ENCODE measurements at regions not wholly inside any gene's neighbourhood (a gene's known extent, or its start where the extent isn't known, plus 50 kb on each side); places are given as distances from the start of the nearest gene placed in this dataset.

DNA sequence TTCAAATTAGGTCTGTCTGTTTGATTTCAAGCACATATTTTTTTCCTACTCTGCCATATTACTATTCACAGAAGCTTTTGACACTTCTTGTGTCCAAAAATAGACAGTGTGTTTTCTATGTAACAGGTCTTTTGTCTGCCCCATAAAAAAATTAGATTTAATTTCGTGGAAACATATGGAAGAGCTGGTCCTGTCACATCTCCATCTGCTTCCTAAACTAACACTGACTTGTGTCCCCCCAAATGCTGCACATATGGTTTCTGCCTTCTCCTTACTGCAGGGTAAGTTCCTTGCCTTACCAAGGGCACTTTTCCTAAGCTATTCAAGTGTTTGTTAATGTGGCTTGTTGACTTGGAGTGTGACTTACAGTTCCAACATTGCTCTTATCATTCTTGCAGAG, 340.7 kb upstream of the ARX start:
- POLR2A ChIA-PET: no interaction called here

DNA sequence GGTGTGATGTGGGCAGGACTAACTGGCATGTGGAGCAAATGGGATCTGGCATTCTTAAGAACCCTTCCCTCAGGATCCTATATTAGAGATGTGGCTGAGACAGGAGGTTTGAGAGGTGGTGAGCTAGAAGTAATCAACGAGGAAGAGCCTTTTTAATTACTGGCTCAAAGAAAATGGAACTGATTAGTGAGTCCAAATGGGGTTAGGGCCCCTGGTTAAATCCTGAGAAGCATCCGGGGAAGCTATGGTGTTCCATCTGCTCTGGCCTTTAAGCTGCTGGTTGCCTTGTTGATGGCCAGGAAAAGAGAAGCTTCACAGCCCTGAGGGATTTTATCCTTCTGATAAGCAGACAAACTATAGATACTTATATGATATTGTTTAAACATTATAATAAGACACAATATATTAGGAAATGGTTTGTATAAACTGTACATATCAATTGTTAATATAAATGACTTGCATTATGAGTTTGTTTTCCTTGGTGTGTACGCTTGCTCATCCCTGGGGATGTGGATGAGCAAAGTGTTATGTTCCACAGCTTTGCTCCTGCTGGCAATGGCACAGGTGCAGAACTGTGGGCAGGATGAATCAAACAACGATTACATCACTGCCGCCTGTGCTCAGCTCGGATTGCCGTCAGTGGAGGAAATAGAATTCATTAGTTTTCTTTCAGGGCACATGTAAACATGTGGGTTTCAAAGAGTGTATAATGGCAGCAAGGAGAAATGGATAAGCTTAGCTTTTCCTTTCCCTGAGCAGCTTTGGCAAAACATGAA, 328.6 kb upstream of the ARX start:
- ChIA-PET CTCF (no interaction called here), POLR2A (no interaction called here)
- DNase-seq (ENCODE audit: extremely low spot score): no peak
- TF ChIP-seq SUZ12 (IDR thresholded peaks at IDR 0.05) (no peak), BHLHE40 (IDR thresholded peaks at IDR 0.05; ENCODE audit: borderline replicate concordance) (no peak), TARDBP (IDR thresholded peaks at IDR 0.05) (no peak), FOXA1 (IDR thresholded peaks at IDR 0.05) (no peak), HDGF (IDR thresholded peaks at IDR 0.05; ENCODE audit: borderline replicate concordance) (no peak), ARNT (IDR thresholded peaks at IDR 0.05) (no peak), ELF4 (IDR thresholded peaks at IDR 0.05) (no peak), NFRKB (IDR thresholded peaks at IDR 0.05) (no peak), SP1 (IDR thresholded peaks at IDR 0.05) (no peak), L3MBTL2 (conservative IDR thresholded peaks at IDR 0.05) (no peak), LEF1 (IDR thresholded peaks at IDR 0.05; ENCODE audit: borderline replicate concordance) (no peak), CTBP1 (IDR thresholded peaks at IDR 0.05; ENCODE audit: borderline replicate concordance) (no peak), ZNF384 (IDR thresholded peaks at IDR 0.05) (no peak), FOXM1 (IDR thresholded peaks at IDR 0.05; ENCODE audit: borderline replicate concordance) (no peak), FOXK2 (IDR thresholded peaks at IDR 0.05) (no peak)
- TF ChIP-seq, protein P1, sequence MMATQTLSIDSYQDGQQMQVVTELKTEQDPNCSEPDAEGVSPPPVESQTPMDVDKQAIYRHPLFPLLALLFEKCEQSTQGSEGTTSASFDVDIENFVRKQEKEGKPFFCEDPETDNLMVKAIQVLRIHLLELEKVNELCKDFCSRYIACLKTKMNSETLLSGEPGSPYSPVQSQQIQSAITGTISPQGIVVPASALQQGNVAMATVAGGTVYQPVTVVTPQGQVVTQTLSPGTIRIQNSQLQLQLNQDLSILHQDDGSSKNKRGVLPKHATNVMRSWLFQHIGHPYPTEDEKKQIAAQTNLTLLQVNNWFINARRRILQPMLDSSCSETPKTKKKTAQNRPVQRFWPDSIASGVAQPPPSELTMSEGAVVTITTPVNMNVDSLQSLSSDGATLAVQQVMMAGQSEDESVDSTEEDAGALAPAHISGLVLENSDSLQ (IDR thresholded peaks at IDR 0.05): no peak

More for the DNA sequence above, 340.7 kb upstream of the ARX start:
- DNase-seq (ENCODE audit: extremely low spot score): no peak
- CTCF ChIA-PET: interaction anchor here (0.6 kb wide), 1 partner anchor 203 kb away, joined by 3 read pairs; no protein-coding TSS in a partner anchor
- TF ChIP-seq ZNF384 (IDR thresholded peaks at IDR 0.05) (no peak), L3MBTL2 (conservative IDR thresholded peaks at IDR 0.05) (no peak), HDGF (IDR thresholded peaks at IDR 0.05; ENCODE audit: borderline replicate concordance) (no peak), TARDBP (IDR thresholded peaks at IDR 0.05) (no peak), BHLHE40 (IDR thresholded peaks at IDR 0.05; ENCODE audit: borderline replicate concordance) (no peak), ARNT (IDR thresholded peaks at IDR 0.05) (no peak), FOXM1 (IDR thresholded peaks at IDR 0.05; ENCODE audit: borderline replicate concordance) (no peak), ELF4 (IDR thresholded peaks at IDR 0.05) (no peak), FOXA1 (IDR thresholded peaks at IDR 0.05) (no peak), SUZ12 (IDR thresholded peaks at IDR 0.05) (no peak), LEF1 (IDR thresholded peaks at IDR 0.05; ENCODE audit: borderline replicate concordance) (no peak), SP1 (IDR thresholded peaks at IDR 0.05) (no peak), FOXK2 (IDR thresholded peaks at IDR 0.05) (no peak)
- TF ChIP-seq, protein P1 (IDR thresholded peaks at IDR 0.05): no peak

GRCh38 chrX:25343060-25343459, 327.3 kb upstream of the ARX start:
- TF ChIP-seq LEF1 (IDR thresholded peaks at IDR 0.05; ENCODE audit: borderline replicate concordance) (no peak), FOXA1 (IDR thresholded peaks at IDR 0.05) (no peak), CTBP1 (IDR thresholded peaks at IDR 0.05; ENCODE audit: borderline replicate concordance) (no peak), ARNT (IDR thresholded peaks at IDR 0.05) (no peak), FOXK2 (IDR thresholded peaks at IDR 0.05) (no peak), NFRKB (IDR thresholded peaks at IDR 0.05) (no peak), ELF4 (IDR thresholded peaks at IDR 0.05) (no peak), BHLHE40 (IDR thresholded peaks at IDR 0.05; ENCODE audit: borderline replicate concordance) (no peak), FOXM1 (IDR thresholded peaks at IDR 0.05; ENCODE audit: borderline replicate concordance) (no peak), TARDBP (IDR thresholded peaks at IDR 0.05) (no peak), SP1 (IDR thresholded peaks at IDR 0.05) (no peak), L3MBTL2 (conservative IDR thresholded peaks at IDR 0.05) (no peak), SUZ12 (IDR thresholded peaks at IDR 0.05) (no peak), HDGF (IDR thresholded peaks at IDR 0.05; ENCODE audit: borderline replicate concordance) (no peak), ZNF384 (IDR thresholded peaks at IDR 0.05) (no peak)
- TF ChIP-seq, protein P1 (IDR thresholded peaks at IDR 0.05): no peak
- POLR2A ChIA-PET: no interaction called here
- CTCF ChIA-PET: no interaction called here
- no peak for DNase-seq (ENCODE audit: extremely low spot score)

DNA sequence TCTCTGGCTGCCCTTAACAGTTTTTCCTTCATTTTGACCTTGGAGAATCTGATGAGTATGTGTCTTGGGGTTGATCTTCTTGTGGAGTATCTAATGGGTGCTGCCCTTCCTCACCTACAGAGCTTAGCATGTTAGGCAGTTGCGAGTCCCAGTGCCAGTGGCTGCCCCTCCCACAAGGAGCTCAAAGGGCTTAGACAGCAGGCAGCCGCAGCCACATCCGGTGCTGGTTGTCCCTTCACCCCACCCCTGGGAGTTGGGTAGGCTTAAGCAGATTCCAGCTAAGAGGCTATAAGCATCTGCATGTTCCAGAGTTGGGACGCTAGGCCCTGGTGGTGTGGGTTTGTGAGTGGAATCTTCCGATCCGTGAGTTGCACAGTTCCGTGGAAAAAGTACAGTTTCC, 322.1 kb upstream of the ARX start:
- no peak for DNase-seq (ENCODE audit: extremely low spot score)
- ChIA-PET CTCF (no interaction called here), POLR2A (no interaction called here)
- no peak for TF ChIP-seq NFRKB (IDR thresholded peaks at IDR 0.05)
- TF ChIP-seq SUZ12 (IDR thresholded peaks at IDR 0.05): no peak
- TF ChIP-seq ARNT (IDR thresholded peaks at IDR 0.05): no peak
- TF ChIP-seq ZNF384 (IDR thresholded peaks at IDR 0.05): no peak
- TF ChIP-seq LEF1 (IDR thresholded peaks at IDR 0.05; ENCODE audit: borderline replicate concordance): no peak
- no peak for TF ChIP-seq FOXK2 (IDR thresholded peaks at IDR 0.05)
- TF ChIP-seq TARDBP (IDR thresholded peaks at IDR 0.05): no peak
- TF ChIP-seq, protein P1 (IDR thresholded peaks at IDR 0.05): no peak

GRCh38 chrX:25300994-25301393, 285.2 kb upstream of the ARX start:
- ChIA-PET CTCF (no interaction called here), POLR2A (no interaction called here)
- DNase-seq (ENCODE audit: extremely low spot score): no peak
- TF ChIP-seq ELF4 (IDR thresholded peaks at IDR 0.05) (no peak), FOXK2 (IDR thresholded peaks at IDR 0.05) (no peak), SUZ12 (IDR thresholded peaks at IDR 0.05) (no peak), SP1 (IDR thresholded peaks at IDR 0.05) (no peak), LEF1 (IDR thresholded peaks at IDR 0.05; ENCODE audit: borderline replicate concordance) (no peak), HDGF (IDR thresholded peaks at IDR 0.05; ENCODE audit: borderline replicate concordance) (no peak), TARDBP (IDR thresholded peaks at IDR 0.05) (no peak), BHLHE40 (IDR thresholded peaks at IDR 0.05; ENCODE audit: borderline replicate concordance) (no peak), ZNF384 (IDR thresholded peaks at IDR 0.05) (no peak), FOXA1 (IDR thresholded peaks at IDR 0.05) (no peak), FOXM1 (IDR thresholded peaks at IDR 0.05; ENCODE audit: borderline replicate concordance) (no peak), CTBP1 (IDR thresholded peaks at IDR 0.05; ENCODE audit: borderline replicate concordance) (no peak), ARNT (IDR thresholded peaks at IDR 0.05) (no peak), L3MBTL2 (conservative IDR thresholded peaks at IDR 0.05) (no peak)

Data from HEK293T (cell line).